OCI-LY3 (cell line): ENCODE measurements at regions not wholly inside any gene's neighbourhood (a gene's known extent, or its start where the extent isn't known, plus 50 kb on each side); places are given as distances from the start of the nearest gene placed in this dataset.

Experiments used
- H2AFZ ChIP-seq: fragments of 200-600, 300-600 bp; shearing (Covaris generic); 2 replicates; pipeline ENCODE4 v1.6.0; 2014; ENCODE audit warnings: antibody characterized with exemption, low read depth, low read length
- H3K27ac ChIP-seq: fragments of 200-600, 300-600 bp; sonication (generic); 2 replicates; pipeline ENCODE4 v1.5.1; 2014; ENCODE audit warnings: mild to moderate bottlenecking, low read length, moderate library complexity, mixed read lengths
- H3K27me3 ChIP-seq: fragments of 200-600, 300-600 bp; sonication (generic); 2 replicates; pipeline ENCODE4 v1.6.1; 2014; ENCODE audit warnings: low read depth, low read length, mixed read lengths
- H3K36me3 ChIP-seq: fragments of 200-600, 300-600 bp; sonication (generic); replicated peaks from 2 replicates; pipeline ENCODE3; 2014; ENCODE audit warnings: low read depth, low read length, mixed read lengths
- H3K4me1 ChIP-seq: fragments of 300-600, 200-600 bp; sonication (generic); 2 replicates; pipeline ENCODE4 v1.6.1; 2014; ENCODE audit warnings: low read length, mixed read lengths
- H3K4me2 ChIP-seq: fragments of 200-600, 300-600 bp; sonication (generic); 2 replicates; pipeline ENCODE4 v1.6.1; 2014; ENCODE audit warnings: low read length, mixed read lengths
- H3K4me3 ChIP-seq: fragments of 300-600, 200-600 bp; sonication (generic); 2 replicates; pipeline ENCODE4 v1.5.1; 2014; ENCODE audit warnings: antibody characterized with exemption, mild to moderate bottlenecking, low read length, moderate library complexity
- H3K79me2 ChIP-seq: fragments of 300-600, 200-600 bp; shearing (Covaris generic); 2 replicates; pipeline ENCODE4 v1.6.1; 2014; ENCODE audit warnings: mild to moderate bottlenecking, low read length, mixed read lengths
- H3K9ac ChIP-seq: fragments of 300-600, 200-600 bp; shearing (Covaris generic); 2 replicates; pipeline ENCODE4 v1.6.0; 2014; ENCODE audit warnings: mild to moderate bottlenecking, low read length, moderate library complexity
- H3K9me3 ChIP-seq: fragments of 200-600, 300-600 bp; shearing (Covaris generic); 2 replicates; pipeline ENCODE4 v1.6.1; 2014; ENCODE audit warnings: low read length, mixed read lengths; ENCODE audit not compliant: insufficient read depth
- H4K20me1 ChIP-seq: fragments of 200-600, 300-600 bp; sonication (generic); 2 replicates; pipeline ENCODE4 v1.6.1; 2016; ENCODE audit warnings: low read length, mixed read lengths; ENCODE audit not compliant: insufficient read depth
- EZH2phosphoT487 ChIP-seq: fragments of 200-600 bp; shearing (Covaris generic); IDR thresholded peaks from 2 replicates; pipeline ENCODE4 v1.6.1; 2018; ENCODE audit warnings: antibody characterized with exemption, mixed run types, low read depth
- TF ChIP-seq, protein P1 (sequence below): fragments of 200-600, 300-600 bp; sonication (generic); IDR thresholded peaks from 2 replicates; pipeline ENCODE4 v1.5.1; 2014; ENCODE audit warnings: antibody characterized with exemption, low read length, low read depth

DNA sequence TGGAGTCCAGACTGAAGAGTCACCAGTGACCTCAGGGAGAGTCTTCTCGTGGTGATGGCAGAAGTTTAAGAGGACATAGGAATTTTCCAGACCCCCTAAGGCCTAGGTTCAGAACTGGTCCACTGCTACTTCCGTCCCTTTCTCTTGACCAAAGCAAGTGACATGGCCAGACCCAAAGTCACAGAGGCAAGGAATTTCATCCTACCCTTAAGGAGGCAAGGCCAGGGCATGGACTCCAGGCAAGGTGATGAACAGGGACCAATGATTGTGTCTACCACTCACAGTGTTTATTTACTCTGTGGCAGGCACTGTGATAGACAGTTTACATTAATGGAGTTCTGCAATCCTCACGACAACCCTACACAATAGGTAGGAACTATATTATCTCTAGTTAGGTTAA is 265.1 kb downstream of the GLI2 start:
- Histone ChIP-seq H3K4me3 (no peak overlapping the region), H3K27ac (no peak overlapping the region), H3K9ac (no peak overlapping the region), H3K9me3 (no peaks in the 10 kb centered on the region), H3K36me3 (no peaks in the 10 kb centered on the region), H3K79me2 (no peaks in the 10 kb centered on the region), H4K20me1 (no peaks in the 10 kb centered on the region), H3K4me2 (no peak overlapping the region), H2AFZ (no peak overlapping the region), H3K4me1 (no peaks in the 10 kb centered on the region), H3K27me3 (no peaks in the 10 kb centered on the region; the same call in 1 of the 2 replicates)
- no peak for TF ChIP-seq EZH2phosphoT487
- TF ChIP-seq, protein P1, sequence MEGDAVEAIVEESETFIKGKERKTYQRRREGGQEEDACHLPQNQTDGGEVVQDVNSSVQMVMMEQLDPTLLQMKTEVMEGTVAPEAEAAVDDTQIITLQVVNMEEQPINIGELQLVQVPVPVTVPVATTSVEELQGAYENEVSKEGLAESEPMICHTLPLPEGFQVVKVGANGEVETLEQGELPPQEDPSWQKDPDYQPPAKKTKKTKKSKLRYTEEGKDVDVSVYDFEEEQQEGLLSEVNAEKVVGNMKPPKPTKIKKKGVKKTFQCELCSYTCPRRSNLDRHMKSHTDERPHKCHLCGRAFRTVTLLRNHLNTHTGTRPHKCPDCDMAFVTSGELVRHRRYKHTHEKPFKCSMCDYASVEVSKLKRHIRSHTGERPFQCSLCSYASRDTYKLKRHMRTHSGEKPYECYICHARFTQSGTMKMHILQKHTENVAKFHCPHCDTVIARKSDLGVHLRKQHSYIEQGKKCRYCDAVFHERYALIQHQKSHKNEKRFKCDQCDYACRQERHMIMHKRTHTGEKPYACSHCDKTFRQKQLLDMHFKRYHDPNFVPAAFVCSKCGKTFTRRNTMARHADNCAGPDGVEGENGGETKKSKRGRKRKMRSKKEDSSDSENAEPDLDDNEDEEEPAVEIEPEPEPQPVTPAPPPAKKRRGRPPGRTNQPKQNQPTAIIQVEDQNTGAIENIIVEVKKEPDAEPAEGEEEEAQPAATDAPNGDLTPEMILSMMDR: no peak

DNA sequence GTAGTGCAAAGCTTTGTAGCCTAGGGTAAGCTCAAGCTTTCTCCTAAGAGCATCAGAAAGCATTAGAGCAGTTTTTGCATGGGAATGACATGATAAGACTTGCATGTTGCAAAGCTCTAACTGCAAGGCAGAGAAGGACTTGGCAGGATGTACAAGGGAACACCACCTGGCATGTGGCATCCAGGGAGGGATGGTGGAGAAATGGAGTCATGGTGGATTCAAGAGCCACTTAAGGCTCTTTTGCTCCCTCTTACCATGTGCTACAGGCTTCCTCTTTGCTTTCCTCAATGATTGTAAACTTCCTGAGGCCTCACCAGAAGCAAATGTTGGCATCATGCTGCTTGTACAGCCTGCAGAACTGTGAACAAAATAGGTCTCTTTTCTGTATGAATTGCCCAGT is 266.0 kb downstream of the GLI2 start:
- H3K27ac ChIP-seq: no peak overlapping the region
- H3K9me3 ChIP-seq: no peaks in the 10 kb centered on the region
- H3K4me3 ChIP-seq: no peak overlapping the region
- no peaks in the 10 kb centered on the region for H3K4me1 ChIP-seq
- TF ChIP-seq, protein P1: no peak
- TF ChIP-seq EZH2phosphoT487: no peak
- no peaks in the 10 kb centered on the region for H4K20me1 ChIP-seq
- no peak overlapping the region for H2AFZ ChIP-seq
- H3K9ac ChIP-seq: no peak overlapping the region
- no peak overlapping the region for H3K4me2 ChIP-seq
- H3K79me2 ChIP-seq: no peaks in the 10 kb centered on the region
- H3K36me3 ChIP-seq: no peaks in the 10 kb centered on the region
- H3K27me3 ChIP-seq: no peaks in the 10 kb centered on the region; the same call in 1 of the 2 replicates

DNA sequence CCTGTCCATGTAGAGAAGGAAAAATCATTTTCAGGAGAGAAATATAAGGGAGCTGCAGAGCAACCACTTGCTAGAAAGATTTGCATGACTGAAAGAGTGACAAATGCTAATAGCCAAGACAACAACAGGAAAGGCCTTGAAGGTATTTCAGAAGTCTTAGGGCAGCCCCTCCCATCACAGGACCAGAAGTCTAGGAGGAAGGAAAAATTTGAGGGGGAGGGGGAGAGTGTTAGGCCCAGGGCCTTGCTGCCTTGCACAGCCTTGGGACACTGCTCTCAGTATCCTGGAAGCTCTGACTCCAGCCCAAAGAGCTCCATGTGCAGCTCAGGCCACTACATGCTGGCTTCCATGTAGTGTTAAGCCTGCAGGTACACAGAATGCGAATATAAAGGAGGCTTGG is 266.9 kb downstream of the GLI2 start:
- H3K27me3 ChIP-seq: no peaks in the 10 kb centered on the region
- no peaks in the 10 kb centered on the region for H3K36me3 ChIP-seq
- no peak overlapping the region for H2AFZ ChIP-seq
- H3K9ac ChIP-seq: no peak overlapping the region
- no peaks in the 10 kb centered on the region for H4K20me1 ChIP-seq
- H3K4me1 ChIP-seq: no peaks in the 10 kb centered on the region
- no peaks in the 10 kb centered on the region for H3K9me3 ChIP-seq
- no peak overlapping the region for H3K4me3 ChIP-seq
- H3K27ac ChIP-seq: no peak overlapping the region
- no peaks in the 10 kb centered on the region for H3K79me2 ChIP-seq
- TF ChIP-seq, protein P1: no peak
- no peak for TF ChIP-seq EZH2phosphoT487
- H3K4me2 ChIP-seq: no peak overlapping the region

DNA sequence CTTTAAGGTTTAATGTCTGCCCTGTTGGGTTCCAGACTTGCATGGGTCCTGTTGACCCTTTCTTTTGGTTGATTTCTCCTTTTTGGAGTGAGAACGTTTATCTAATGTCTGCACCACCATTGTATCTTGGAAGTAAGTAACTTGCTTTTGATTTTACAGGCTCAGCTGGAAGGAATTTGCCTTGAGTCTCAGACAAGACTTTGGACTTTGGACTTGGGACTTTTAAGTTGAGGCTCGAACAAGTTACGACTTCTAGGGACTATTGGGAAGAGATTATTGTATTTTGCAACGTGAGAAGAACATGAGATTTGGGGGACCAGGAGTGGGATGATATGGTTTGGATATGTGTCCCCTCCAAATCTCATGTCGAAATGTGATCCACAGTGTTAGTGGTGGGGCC is 267.7 kb downstream of the GLI2 start:
- TF ChIP-seq EZH2phosphoT487: no peak
- TF ChIP-seq, protein P1: no peak
- no peak overlapping the region for H3K4me2 ChIP-seq
- no peak overlapping the region for H2AFZ ChIP-seq
- no peak overlapping the region for H3K9ac ChIP-seq
- H3K27me3 ChIP-seq: no peaks in the 10 kb centered on the region
- no peaks in the 10 kb centered on the region for H3K79me2 ChIP-seq
- no peak overlapping the region for H3K4me3 ChIP-seq
- no peak overlapping the region for H3K27ac ChIP-seq
- no peaks in the 10 kb centered on the region for H3K9me3 ChIP-seq
- no peaks in the 10 kb centered on the region for H4K20me1 ChIP-seq
- H3K36me3 ChIP-seq: no peaks in the 10 kb centered on the region
- no peaks in the 10 kb centered on the region for H3K4me1 ChIP-seq
